GM18505 (cell line): ENCODE measurements at regions not wholly inside any gene's neighbourhood (a gene's known extent, or its start where the extent isn't known, plus 50 kb on each side); places are given as distances from the start of the nearest gene placed in this dataset.
A peak's percentile ranks its signal among the peaks of the same experiment; 100 is the strongest.

ENCODE experiments used
- ATAC-seq: cut with Tn5 transposase; IDR thresholded peaks from one replicate; pipeline ENCODE4 v1.9.1; 2021; ENCODE audit not compliant: unreplicated experiment
- POLR2A ChIP-seq: IDR thresholded peaks from 4 replicates; pipeline ENCODE4 v1.6.1; 2011; ENCODE audit warnings: borderline replicate concordance; ENCODE audit not compliant: insufficient read depth, insufficient read length; ENCODE audit errors: extremely low read depth

DNA sequence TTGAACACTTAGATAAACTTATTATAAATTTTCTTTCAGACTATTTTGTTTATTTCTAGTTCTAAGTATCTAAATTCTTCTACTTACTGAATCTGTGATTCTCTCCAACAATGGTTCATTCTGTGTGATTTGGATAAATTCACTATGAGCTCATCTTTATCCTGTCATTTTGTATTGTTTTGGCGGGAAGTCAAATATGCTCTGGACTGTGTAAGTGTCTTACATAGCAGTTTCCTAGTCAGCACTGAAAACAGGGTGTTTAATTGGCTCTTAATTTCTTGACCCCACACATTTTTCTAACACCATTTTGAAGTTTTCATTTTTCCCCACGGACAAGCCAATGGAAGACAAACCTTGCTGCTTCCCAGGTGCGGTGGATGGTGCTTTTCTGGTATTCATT lies 207.0 kb upstream of the ACO1 start:
- no peak for TF ChIP-seq POLR2A
- no peak for ATAC-seq

DNA sequence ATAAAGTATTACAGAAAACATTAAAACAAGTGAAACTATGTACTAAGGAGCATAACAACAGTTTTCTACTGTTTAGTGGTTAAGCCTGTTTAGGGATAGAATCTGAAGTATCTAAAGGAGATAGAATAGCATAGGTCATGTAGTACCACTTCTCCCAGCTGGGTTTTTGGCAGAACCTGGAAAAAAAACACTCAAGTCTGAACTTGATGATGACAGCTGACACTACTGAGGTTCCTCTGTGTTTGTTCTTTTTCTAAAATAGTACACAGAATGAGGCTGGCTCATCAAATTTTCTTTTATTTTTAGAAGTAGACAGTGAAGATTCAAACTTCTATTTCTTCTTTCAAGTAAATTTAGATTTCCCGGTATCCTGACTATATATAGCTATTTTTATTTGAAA lies 203.8 kb upstream of the ACO1 start:
- no peak for ATAC-seq
- no peak for TF ChIP-seq POLR2A

DNA sequence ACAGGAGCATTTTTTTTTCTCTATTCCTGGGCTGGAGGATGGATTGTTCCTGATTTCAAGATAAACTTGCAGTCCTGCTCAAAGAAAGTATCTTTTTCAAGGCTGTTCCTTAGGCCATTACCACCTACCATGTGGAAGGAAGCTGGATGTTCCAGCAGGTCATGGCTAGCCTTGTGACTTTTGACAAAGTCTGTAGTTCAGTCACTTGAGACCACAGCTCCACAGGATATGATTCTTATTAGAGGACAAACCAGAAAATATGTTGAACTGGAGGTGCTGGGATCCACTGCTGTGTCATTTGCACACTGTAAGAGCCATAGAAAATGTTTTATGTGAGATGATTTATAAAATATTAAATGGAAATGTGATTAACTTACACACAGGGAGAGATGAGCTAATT lies 184.2 kb upstream of the ACO1 start:
- no peak for ATAC-seq
- no peak for TF ChIP-seq POLR2A

DNA sequence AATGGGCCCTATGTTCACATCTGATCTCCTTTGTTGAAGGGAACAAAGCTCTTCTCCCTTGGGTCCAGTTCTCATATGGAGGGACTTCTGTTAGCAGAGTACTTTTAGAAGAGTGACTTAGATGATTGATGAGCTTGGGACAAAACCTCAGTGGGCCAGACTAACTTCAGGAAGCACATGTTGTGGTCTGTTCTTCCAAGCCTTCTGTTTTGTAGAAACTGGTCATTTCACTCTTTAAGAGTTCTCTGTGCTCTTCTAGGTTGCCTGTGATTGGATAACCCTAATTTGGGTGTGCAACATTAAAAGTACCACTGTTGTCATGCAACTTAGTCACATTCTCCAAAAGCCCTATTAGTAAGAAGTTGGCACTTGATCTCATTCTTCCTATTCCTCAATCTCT lies 183.5 kb upstream of the ACO1 start:
- no peak for ATAC-seq
- TF ChIP-seq POLR2A = no peak

DNA sequence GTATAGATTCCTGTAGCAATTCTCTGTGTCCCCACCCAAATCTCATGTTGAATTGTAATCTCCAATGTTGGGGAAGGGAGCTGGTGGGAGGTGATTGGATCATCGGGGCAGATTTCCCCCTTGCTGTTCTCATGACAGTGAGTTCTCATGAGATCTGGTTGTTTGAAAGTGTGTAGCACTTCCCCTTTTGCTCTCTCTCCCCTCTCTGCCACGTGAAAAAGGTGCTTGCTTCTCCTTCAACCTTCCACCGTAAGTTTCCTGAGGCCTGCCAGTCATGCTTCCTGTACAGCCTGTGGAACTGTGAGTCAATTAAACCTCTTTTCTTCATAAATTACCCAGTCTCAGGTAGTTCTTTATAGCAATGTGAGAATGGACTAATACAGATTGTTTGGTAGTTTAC lies 175.3 kb upstream of the ACO1 start:
- peak; percentile 56 for ATAC-seq

DNA sequence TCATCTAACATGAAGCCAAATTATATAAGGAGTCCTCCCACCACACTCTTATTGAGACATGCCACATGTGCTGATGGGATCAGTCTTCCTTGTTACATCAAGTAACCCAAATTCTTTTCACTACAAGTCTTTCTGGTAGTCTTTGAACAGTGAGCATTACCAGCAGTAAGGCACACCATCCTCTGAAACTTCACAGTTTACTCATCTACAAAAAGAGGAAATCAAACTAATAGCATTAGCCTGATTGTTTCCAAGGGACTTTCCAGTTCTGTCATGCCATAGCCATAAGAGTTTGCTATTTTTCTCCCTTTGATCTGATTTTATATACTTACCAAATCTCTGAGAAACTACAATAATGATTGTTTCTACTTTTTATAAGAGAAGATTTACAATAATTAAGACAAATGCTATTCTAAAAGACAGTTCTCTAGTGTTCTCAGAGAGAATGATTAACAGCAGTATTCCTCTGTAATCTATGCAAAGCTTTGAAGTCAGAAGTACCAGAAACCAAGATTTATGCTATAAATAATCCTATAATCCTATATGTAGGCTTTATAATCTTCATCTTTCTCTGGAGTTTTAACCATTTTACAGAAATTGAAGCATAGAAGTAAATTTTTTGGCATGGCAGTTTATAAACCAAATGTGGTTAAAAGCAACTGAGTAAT lies 166.2 kb upstream of the ACO1 start:
- ATAC-seq = peak; percentile 99
- TF ChIP-seq POLR2A = no peak

DNA sequence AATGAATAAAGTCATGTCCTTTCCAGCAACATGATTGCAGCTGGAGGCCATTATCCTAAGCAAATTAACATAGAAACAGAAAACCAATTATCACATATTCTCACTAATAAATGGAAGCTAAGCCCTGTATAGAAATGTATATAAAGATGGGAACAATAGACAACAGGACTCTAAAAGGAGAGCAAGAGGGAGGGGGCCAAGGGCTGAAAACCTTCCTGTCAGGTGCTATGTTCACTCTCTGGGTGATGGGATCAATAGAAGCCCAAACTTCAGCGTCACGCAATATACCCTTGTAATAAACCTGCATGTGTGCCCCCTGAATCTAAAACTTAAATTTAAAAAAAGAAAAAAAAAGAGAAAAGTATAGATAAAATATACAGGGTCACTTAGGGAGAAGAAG lies 163.7 kb upstream of the ACO1 start:
- no peak for ATAC-seq
- no peak for TF ChIP-seq POLR2A

DNA sequence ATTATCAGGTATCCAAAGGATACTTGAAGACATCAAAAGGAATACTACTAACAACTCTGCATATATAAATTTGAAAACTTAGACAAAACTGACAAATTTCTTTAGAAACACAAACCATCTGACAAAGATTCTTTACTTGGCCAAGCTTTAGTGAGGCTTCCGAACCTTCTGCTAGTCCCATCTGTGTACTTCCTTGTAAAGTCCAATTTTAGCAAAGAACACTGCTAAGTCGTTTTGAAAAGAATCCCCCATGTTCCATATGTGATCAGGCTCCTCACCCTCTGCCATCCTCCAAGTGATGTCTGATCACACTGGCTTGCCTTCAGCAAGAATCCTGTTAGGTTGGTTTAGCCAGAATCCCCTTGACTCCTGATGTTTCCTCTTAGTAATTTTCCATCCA lies 150.0 kb upstream of the ACO1 start:
- no peak for ATAC-seq
- no peak for TF ChIP-seq POLR2A

DNA sequence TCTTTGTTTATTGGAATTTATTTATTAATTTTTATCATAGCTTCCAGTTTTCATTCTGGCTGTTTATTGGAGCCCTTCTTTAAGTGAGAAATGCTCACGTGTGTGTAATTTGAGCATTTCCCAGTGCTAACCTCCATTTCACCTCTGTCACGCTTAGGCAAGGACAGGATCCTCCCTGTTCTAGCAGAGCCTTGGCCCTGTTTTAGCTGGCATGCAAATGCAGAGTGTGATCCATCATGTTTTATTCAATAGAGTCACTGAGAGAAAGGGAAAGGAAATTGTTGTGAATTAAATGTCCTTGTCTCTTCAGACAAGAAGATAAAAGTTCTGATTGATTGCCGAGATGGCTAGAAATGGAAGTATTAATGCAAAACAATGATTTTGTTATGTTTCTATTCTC lies 137.3 kb upstream of the ACO1 start:
- no peak for ATAC-seq
- TF ChIP-seq POLR2A = no peak

DNA sequence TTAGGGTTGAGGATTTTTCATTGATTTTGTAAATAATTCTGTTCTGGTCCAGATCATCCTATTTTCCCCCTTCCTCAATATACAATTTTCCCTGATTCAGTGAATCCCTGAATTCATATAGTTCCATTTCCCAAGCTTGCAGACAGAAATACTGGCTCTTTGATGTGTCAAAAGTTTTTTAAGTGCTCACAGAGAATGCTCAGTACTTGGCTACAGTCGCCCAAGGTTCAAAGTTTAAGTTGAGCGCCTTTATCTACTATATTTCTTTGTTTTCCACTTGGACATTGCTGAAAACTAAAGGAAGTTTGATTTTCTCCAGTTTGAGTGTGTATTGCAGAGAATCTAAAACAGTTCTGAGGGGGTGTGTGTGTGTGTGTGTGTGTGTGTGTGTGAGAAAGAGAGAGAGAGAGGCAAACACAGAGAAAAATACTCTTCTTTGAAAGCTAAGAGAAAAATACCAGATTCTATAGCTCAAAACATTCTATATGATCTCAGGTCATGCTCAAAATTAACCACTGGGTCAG lies 136.2 kb upstream of the ACO1 start:
- ATAC-seq = no peak
- TF ChIP-seq POLR2A = no peak

DNA sequence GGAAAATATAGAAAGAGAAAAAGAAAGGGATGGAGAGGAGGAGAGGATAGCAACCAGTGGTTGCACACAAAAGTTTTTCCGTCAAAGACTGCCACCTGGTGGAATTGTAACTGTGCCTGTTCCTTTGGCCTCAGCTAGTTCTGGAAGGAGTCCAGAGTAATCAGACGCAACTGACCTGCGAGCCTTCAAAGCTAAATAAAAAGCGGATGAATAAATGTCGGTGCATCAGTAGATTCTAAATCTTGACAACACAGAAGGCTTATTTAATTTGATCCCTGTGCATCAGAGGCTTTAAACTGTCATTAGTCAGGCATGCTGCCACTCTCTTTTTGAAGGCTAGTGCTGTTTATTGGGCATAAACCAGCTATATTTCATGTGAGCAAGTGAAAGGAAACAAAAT lies 132.9 kb upstream of the ACO1 start:
- ATAC-seq = peak; percentile 82
- no peak for TF ChIP-seq POLR2A

DNA sequence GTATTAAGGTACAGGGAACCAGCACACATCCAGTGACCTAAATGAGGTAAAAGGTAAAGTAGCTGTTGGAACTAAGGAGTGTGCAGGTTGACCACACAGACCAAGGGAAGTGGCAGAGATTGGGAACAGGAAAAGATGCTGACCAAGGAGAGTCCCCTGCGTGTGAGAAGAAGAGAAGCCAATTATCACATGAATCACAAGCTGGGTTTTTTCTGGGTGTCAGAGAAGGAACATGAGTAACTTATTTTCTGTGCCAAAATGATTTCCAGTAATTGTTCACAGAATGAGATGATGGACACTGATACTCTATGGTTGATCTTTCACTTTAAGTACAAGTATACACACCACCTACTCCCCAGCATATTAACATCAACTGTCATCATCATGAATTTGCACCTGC lies 130.7 kb upstream of the ACO1 start:
- ATAC-seq = no peak
- TF ChIP-seq POLR2A = no peak

DNA sequence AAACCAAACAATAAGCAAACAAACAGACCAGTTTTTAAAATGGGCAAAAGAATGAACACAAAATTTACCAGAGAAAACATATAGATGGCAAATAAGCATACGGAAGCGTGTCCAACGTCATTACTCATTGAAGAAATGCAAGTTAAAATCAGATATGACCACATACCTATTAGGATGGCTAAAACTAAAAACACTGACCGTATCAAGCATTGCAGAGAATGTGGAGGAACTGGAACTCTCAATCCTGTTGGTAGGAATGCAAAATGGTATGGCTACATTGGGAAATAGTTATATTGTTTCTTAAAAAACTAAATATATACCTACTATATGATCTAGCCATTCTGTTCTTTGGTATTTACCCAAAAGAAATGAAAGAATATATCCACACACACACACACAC lies 129.4 kb upstream of the ACO1 start:
- TF ChIP-seq POLR2A = no peak
- no peak for ATAC-seq

DNA sequence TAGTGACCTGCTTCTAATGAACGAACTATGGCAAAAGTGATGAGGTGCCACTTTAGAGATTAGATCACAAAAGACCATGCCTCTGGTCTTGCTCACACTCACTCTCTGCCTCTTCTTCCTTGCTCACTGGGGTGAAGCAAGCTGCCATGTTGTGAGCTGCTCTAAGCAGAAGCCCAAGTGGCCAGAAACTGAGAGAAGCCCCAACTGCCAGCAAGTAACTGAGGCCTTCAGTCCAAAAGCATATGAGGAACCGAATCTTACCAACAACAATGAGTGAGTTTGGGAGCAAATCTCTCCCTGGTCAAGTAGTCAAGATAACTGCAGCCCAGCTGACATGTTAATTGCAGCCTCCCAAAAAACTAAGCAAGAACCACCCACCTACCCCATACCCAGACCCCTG lies 126.0 kb upstream of the ACO1 start:
- no peak for TF ChIP-seq POLR2A

More for the DNA sequence above, 126.0 kb upstream of the ACO1 start:
- no peak for ATAC-seq
